ENCODE measurements at regions not wholly inside any gene's neighbourhood (a gene's known extent, or its start where the extent isn't known, plus 50 kb on each side); places are given as distances from the start of the nearest gene placed in this dataset.

DNA sequence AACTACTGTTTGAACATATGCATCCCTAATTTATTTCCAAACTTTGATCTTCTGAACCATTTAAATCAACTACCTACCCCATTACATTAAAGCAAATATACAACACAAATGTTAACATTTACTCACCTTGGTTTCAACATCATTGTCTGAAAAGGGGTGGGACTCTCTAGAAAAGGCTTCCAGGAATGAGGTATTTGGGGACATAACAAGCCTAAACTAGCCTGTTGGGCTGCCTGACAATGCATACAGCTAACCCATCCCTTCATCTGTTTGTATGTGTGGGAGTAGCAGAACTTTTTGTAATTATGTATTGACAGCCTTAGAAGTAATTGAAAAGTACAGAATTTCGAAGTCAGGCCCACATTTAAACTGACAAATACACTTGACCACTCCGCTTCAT, 2225.9 kb upstream of the C9orf72 start:
- DNase-seq: no peak

DNA sequence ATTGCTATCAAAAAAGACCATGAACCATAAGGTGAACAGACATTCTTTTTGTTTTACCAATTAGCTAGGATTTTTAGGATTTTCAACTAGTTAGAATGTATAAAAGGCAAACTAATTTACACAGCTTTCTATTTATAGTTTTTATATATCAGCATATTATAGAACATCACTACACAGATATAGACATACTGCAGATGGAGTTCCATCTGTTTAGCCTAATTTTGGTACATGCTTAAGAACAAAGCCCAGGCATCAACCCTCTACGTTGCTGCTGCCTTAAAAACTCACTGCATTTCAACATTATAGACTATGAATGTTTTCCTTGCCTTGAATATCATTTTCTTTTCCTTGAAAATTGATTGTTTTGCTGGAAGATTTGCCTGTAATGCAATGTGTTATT, 2227.5 kb upstream of the C9orf72 start:
- no peak for DNase-seq

DNA sequence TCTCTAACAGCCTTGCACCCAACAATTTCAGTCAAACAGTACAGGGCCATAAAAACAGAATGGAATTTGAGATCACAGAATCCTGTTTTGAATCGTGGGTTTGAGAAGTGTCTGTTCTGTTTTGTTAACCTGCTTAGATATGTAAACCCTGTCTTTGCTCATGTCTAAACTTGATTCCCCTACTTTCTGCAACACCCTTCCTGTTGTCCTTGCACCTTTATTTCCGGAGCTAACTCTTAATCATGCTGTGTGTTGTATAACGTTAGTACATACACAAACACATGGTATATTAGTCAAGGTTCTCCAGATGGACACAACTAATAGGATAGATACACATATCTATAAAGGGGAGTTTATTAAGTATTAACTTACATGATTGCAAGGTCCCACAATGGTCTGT, 2229.2 kb upstream of the C9orf72 start:
- DNase-seq: no peak

DNA sequence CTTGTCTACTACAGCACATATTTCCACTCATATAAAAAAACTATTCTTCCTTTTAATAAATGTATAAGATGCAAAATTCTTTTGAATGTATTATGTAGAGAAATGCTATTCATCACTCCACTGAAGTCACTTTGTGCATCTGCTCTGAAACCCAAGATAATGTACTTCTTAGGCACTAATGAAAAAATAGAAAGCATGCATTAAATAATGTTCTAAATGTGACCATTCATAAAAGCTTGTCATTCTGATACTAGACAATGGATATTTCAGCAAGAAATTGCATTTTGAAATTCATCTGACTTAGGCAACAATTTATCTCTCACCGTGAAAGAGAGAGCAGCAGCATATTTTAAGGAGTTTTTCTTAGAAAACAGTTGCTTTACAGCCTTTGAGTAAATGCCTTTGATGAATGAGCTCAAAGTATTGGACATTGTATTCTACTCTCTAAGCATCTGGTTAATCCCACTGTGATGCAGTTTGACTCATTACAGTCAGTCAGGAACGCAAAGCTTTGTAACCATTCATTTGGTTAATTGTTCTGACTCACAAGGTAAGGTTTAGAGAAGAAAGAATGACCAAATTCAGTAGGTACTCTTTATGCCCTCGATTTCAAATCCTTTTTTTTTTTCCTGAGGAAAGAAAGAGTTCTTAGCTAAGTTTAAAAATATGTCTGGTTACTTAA, 2233.8 kb upstream of the C9orf72 start:
- no peak for DNase-seq

DNA sequence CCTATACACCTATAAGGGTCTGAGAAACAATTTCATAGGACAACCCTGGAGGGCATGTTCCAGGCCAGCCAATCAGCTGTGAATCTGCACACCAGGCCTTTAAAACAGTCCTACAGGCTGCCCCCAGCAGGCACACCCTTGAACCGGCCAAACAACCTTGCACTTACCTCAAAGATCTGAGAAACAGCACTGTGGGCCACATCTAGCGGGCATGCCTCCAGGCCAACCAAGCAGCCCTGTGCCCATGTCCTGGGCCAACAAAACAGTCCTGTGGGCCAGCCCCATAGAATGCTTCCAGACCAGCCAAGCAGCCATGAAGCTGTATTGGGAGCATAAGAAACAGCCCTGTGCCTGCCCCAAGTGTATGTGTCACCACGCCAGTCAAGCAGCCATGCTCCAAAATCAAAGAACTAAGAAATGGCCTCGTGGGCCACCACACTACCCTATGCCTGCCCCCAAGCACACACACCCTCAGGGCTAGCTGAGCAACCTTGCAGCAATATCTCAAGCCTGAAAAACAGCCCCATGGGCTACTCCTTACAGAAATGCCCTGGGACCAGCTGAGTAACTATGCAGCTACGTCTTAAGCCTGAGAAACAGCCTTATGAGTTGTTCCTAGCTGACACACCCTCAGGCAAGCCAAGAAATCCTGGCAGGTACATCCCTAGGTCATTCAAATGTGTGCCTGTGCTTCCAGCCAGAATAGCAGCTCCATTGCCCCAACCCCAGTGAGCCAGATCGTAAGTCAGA, 2243.8 kb upstream of the C9orf72 start:
- DNase-seq: no peak

DNA sequence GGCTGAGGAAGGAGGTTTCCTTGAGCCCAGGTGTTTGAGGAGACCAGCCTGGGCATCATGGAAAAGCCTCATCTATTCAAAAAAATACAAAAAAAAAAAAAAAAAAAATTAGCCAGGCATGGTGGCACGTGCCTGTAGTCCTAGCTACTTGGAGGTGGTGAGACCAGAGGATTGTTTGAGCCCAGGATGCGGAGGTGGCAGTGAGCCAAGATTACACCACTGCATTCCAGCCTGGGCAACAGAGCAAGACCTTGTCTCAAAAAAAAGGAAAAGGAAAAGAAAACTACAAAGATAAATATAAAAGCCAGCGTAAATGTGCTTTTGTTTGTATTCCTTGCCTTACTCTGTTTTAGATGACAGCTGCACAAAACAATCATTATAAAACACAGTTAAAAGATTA, 2249.2 kb upstream of the C9orf72 start:
- no peak for DNase-seq

DNA sequence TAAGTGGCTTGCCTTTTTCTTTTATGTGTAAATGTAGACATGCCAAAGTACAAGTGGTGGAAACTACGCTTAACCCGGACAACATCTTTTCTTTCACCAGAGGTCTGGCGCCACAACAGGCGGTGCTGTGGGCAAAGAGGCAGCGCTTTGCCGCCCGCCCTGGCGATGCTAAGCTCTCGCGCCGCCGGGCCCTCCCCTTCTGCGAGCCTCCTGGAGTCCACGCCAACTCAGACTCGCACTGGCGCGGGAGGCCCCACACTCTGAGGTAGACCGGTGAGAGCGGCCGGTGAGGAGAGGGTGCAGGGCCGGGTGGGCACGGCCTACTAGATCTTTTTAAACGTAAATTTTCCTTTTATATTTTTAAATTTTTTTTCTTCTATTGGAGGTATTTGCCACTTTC, 2253.1 kb upstream of the C9orf72 start:
- DNase-seq: no peak

DNA sequence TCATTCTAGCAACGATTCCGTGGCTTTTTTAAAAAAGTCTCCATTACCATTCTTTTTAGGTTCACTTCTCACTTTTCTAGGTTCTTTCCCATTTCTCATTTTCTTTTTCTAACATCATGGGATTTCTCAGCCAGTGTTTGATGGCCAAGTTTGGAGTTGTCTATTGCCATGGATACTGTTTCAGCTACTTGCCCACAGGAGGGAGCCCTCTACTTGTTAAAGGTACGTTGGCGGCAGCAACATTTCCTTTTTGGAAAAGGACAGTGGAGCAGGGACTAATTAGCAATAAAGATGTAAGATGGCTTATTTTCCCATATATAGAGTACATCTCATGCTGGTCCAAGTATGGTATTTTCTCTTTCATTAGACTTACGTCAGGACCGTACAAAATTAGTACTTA, 2257.5 kb upstream of the C9orf72 start:
- peak; percentile 26 to 72 for DNase-seq

DNA sequence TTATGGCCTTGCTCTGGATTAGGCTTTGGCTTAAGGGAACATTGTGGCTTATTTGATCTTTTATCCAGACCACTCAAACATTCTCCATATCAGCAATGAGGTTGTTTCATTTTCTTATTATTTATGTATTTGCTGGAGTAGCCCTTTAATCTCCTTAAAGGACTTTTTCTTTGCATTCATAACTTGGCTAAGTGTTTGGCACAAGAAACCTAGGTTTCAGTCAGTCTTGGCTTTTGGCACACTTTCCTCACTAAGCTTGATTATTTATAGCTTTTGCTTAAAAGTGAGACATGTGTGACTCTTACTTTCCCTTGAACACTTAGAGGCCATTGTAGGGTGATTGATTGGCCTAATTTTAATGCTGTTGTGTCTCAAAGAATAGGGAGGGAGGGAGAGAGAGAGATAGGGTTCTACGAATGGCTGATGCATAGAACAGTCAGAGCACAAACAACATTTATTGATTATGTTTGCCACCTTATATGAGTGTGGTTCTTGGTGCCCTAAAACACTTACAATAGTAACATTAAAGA, 2265.3 kb upstream of the C9orf72 start:
- DNase-seq: peak in 1 of 2 experiments; percentile 37

DNA sequence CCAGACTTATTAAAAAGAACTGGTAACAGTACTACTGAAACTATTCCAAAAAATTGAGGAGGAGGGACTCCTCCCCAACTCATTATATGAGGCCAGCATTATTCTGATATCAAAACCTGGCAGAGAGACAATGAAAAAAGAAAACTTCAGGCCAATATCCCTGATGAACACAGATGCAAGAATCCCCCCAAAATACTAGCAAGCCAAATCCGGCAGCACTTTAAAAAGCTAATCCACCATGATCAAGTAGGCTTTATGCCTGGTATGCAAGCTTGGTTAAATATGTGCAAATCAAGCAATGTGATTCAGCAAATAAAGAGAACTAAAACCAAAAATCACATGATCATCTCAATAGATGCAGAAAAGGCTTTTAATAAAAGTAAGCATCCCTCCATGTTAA, 2271.0 kb upstream of the C9orf72 start:
- peak in 1 of 2 experiments; percentile 16 for DNase-seq

DNA sequence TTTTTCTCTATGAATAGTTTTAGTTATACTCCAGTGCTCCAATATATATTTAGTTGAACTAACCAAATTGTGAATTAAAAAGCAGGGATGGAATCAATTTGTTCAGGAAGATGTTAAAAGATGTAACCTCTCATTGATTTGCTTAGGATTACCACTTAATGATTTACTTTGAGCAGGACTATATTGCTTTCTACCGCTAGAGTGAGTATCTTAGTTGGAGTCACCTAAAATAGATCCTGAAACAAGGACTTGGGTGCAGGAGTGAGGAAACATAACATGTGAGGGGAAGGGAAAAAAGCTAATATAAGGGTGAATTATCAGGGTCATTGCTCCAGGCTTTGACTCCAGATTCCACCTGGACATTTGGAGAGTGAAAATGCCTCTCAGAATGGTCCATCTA, 2277.4 kb upstream of the C9orf72 start:
- DNase-seq: no peak

DNA sequence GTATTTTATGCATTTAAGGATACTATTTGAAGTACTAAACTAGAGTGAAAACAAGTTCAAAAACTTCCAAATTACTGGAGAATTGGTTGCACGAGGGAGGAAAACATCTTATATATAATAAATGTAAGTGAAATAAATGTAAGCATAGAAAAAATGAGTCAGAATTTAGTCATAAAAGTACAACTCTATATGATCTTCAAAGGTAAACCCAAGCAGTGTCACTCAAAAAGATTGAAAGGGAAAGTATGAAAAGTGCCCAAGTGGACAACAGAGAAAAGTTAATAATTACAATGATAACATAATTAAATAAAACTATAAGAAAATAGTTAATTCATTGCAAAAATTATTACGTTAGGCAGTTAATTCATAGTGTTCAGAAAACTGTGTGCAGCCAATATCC, 2288.5 kb upstream of the C9orf72 start:
- no peak for DNase-seq

DNA sequence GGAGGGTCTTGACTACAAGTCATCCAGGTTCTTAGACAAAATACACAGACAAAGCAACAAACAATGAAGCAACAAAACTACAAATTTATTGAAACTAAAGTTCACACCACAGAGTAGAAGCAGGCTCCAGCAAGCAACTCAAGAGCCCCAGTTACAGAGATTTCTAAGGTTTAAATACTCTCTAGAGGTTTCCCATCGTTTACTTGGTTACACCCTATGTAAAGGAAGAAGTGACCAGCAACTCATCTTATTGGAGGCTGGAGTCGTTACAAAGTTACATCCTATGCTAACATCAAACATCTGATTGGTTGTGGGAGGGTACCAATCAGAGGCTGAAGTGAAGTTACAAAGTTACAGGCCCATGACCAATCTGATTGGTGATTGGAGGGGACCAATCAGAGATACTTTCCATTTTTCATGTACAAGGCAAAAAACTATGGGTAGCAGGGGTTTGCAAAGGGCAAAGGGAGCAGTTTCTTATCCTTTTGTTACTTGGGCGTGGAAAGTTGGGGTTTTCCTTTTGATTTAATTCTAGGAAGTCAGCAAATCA, 2292.6 kb upstream of the C9orf72 start:
- no peak for DNase-seq

DNA sequence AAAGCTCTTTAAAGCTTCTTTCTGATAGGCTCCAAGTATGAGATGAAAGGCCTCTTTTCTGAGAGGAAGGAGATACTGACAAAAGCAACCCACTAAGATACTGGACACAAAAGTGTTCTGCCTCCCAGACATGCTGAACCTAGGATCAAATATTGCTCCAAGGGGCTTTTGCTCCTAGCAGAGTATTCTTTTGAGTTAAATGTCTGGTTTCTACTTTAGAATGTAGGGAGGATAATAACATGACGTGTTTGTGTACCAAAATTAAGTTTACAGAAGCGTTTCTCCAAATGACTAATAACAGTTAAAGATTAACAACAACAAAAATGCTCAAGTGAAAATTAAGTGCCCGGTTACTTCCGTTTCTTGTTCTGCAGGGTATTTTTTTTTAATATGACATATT, 2293.3 kb upstream of the C9orf72 start:
- no peak for DNase-seq

DNA sequence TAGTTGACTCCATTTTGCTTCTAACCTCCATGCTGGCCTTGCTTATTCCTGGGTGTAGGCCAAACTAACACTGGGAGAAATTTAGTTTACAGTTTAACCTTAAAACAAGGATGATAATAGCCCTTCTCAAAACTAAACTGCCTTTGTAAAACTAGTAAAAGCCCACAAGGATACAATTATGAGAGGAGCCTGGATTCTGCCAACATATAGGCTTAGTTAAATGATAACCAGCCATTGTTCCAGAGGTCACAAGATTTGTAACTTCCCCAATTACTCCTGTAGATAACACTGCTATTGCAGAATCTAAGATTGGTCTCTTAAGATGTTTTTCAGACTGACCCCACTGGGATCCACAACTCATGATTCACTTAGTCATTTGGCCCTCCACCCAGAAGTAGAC, 2300.3 kb upstream of the C9orf72 start:
- DNase-seq: no peak

DNA sequence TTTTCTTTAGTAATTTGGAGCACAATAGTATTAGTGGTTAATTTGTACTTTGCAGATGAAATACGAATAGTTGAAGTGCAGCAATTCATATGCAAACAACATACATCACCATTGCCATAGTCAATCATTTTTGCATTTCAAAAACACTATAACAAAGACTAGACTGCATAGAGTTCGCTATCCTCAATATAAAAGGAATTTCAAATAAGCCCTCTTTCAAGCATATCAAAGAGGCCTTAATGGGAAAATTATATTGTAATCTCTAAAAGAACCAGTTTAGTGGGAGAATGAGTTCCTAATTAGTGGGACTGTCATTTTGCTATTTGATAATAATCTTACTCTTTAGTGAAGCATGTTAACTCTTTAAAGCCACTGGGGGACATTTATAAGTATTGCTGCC, 2302.3 kb upstream of the C9orf72 start:
- no peak for DNase-seq

DNA sequence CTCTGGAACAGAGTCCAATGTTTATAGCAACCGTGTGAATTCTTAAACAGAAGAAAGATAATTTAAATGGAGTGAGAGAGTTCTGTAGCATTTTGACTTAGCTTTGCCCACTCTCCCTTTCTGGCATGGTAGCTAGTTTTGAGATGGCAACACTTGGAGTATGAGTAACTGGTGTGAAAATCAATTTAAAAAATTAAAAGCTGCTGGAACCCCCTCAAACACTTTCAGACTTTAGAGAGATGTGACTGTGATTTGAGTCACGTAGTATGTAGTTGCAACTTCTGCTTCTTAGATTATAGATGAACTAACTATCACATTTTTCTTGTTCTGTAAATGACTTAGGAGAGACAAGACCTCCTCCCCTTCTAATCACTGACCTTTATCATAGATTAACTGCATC, 2309.5 kb upstream of the C9orf72 start:
- no peak for DNase-seq

DNA sequence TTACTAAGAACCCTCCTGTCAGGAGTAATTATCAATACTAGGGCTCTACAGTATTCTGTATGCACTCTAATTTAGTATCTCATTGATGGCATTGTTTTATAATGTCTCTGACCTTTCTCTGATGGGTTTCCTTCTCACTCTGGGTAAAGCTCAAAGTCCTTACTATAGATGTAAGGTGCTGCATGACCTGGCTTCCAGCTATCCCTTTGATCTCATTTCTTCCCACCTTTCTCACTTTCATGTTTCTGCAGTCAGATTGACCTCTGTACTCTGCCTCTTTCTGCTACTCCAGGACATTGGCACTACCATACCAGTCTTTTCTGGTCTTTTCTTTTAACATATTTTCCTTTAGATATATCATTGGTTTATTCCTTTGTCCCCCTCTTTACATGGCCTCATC, 2332.8 kb upstream of the C9orf72 start:
- no peak for DNase-seq

DNA sequence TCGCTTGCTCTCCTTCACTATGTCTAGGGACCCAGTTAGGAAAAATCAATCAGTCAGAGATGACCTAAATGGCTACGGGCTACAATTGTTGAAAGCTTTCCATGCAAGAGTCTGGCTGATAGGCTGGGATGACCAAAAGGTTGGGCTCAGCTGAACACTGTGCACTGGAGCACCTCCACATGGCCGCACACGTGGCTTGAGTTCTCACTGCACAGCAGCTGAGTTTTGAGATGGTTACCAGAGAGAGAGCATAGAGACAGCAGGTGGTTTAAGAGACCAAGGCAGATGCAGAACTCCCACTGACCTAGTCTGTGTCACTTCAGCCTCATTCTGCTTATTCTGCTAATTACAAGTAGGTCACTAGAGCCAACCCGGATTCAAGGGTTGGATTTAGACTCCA, 2354.8 kb upstream of the C9orf72 start:
- DNase-seq: no peak

DNA sequence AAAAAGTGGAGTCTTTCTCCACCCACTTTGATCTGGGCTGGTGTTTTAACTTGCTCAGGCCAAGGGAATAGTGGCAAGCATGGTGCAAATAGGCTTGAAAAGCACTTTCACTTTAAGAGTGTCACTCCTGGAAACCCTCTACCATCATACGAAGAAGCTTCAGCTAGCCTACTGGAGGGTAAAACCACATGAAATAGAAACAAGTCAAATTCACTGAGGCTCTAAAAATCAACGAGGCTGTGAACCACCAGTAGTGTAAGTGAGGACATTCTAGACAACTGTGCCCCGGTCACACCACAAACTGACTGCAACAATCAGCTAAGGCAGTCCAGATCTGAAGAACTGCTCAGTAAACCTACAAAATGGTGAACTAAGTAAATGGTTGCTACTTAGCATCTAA, 2366.3 kb upstream of the C9orf72 start:
- DNase-seq: no peak

DNA sequence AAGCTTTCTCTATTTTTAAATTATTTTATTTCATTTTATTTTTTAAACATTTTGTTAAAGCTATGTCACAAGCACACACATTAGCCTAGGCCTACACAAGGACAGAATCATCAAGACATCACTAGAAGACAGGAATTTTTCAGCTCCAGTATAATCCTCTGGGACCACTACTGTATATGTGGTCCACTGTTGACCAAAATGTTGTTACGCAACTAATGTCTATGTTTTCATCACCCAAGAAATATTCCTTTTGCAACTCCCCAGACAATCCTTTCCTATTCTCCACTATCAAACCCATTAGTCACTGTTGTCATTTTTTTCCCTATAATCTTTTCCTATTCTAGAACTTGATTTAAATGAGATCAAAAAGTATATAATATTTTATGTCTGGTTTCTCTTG, 2371.7 kb upstream of the C9orf72 start:
- no peak for DNase-seq

DNA sequence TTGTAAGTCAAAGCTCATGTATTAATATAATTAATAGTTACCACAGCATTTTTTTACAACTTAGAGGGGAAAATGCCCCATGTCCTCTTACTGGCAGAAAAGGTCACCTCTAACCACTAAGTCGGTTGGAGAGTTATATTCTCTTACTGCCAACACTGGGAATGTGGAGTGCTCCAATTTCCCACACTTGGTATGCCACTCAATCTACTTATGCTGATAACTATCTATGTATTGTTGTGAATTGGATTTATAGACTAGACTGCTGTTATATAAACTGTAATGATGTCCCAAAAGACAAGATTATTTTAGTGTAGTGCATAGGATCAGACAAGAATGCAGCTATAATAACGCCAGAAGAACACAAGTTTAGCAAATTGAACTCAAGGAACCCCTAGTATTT, 2385.2 kb upstream of the C9orf72 start:
- no peak for DNase-seq

DNA sequence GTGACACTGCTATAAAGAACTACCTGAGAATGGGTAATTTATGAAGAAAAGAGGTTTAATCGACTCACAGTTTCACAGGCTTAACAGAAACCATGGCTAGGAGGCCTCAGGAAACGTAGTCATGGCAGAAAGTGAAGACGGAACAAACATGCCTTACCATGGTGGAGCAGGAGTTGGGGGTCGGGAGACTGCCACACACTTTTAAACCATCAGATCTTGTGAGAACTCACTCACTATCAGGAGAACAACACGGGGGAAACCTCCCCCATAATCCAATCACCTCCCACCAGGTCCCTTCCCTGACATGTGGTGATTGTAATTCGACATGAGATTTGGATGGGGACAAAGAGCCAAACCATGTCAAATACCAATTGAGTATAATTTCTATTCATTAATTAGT, 2392.6 kb upstream of the C9orf72 start:
- no peak for DNase-seq

DNA sequence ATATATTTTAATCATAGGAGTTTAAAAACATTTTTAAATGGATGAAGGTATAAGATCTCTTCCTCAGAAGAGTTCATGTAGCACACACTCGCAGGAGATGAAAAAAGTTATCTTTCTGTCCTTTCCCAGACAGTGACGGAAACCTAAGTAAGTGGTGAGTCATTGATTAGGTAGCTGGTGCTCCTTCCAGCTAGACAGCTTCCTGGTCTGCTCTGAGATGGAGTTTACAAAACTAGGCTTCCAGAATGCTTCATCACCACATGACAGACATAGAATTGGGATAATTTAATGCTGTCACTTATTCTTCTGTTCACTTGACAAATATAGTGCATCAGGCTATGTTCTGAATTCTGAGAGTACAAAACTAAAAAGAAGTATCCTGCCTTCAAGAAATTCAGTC, 2393.0 kb upstream of the C9orf72 start:
- no peak for DNase-seq
